ENCODE measurements at regions not wholly inside any gene's neighbourhood (a gene's known extent, or its start where the extent isn't known, plus 50 kb on each side); places are given as distances from the start of the nearest gene placed in this dataset.
"Not testable (repeated sequence)": the region's sequence is repeated elsewhere in the genome, so short reads cannot be mapped to it uniquely, and the experiment has no call there.

DNA sequence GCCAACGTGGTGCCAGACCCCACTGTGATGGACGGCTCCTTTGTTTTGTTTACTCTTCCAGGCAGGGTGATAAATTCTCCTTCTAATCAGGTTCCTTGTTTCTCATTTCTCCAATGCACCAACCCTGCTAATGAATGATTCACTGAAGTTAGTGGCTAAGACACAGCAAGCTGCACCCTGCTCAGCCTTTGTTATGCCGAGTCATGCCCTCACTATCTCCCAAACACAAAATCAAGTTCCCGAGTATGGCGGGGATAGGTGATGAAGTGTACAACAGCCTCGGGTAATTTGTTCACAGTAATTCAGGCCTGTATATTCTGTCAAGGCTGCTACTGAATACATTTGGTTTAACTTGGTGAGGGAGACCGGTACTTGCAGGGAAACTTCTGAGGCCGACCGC lies 83.8 kb upstream of the HS3ST4 start:
- no peak for TF ChIP-seq CTCF (IDR thresholded peaks at IDR 0.05)
- no peak for TF ChIP-seq POLR2A (IDR thresholded peaks at IDR 0.05)
- intact Hi-C loops (cut with DNase I; ENCODE audit: low total_unique reads): no loop called here
- 43 to 55% methylated on average over 9 of the region's 9 CpGs for WGBS, 2 donors

GRCh38 chr16:25606069-25606468 lies 85.7 kb upstream of the HS3ST4 start:
- Histone ChIP-seq H3K4me1 (no peaks in the 10 kb centered on the region), H3K36me3 (ENCODE audit: low read depth, missing control alignments) (no peaks in the 10 kb centered on the region), H3K27me3 (no peaks in the 10 kb centered on the region), H3K27ac (no peak overlapping the region), H3K9me3 (no peaks in the 10 kb centered on the region), H3K4me3 (no peak overlapping the region)
- no peak for TF ChIP-seq POLR2A (IDR thresholded peaks at IDR 0.05)
- no peak for TF ChIP-seq CTCF (IDR thresholded peaks at IDR 0.05)
- WGBS, 2 donors: 77 to 83% methylated on average over 6 of the region's 6 CpGs
- intact Hi-C loops (cut with DNase I; ENCODE audit: low total_unique reads): no loop called here
- no peak for DNase-seq

More for the DNA sequence above, 83.8 kb upstream of the HS3ST4 start:
- no peak for DNase-seq
- no peaks in the 10 kb centered on the region for H3K27me3 ChIP-seq
- no peak overlapping the region for H3K27ac ChIP-seq
- no peaks in the 10 kb centered on the region for H3K4me1 ChIP-seq
- H3K36me3 ChIP-seq (ENCODE audit: low read depth, missing control alignments): no peaks in the 10 kb centered on the region
- no peaks in the 10 kb centered on the region for H3K9me3 ChIP-seq
- H3K4me3 ChIP-seq: no peak overlapping the region

- no peaks in the 10 kb centered on the region for H3K4me1 ChIP-seq
- no peak overlapping the region for H3K27ac ChIP-seq
- no peak for DNase-seq
- H3K9me3 ChIP-seq: no peaks in the 10 kb centered on the region
- 46 to 60% methylated on average over 2 of the region's 2 CpGs for WGBS, 2 donors
- H3K36me3 ChIP-seq (ENCODE audit: low read depth, missing control alignments): no peaks in the 10 kb centered on the region
- intact Hi-C loops (cut with DNase I; ENCODE audit: low total_unique reads): no loop called here
- TF ChIP-seq POLR2A (IDR thresholded peaks at IDR 0.05): no peak
- TF ChIP-seq CTCF (IDR thresholded peaks at IDR 0.05): no peak
- no peaks in the 10 kb centered on the region for H3K27me3 ChIP-seq
- H3K4me3 ChIP-seq: no peak overlapping the region
Observed at GRCh38 chr16:25605381-25605780, 86.4 kb upstream of the HS3ST4 start.

- intact Hi-C loops (cut with DNase I; ENCODE audit: low total_unique reads); DNase-seq; H3K4me3 ChIP-seq; H3K4me1 ChIP-seq; H3K27me3 ChIP-seq; H3K36me3 ChIP-seq (ENCODE audit: low read depth, missing control alignments); H3K9me3 ChIP-seq; H3K27ac ChIP-seq: not testable (repeated sequence)
- 82 to 88% methylated on average over 2 of the region's 2 CpGs for WGBS, 2 donors
Observed at GRCh38 chr16:25601306-25601705, 90.5 kb upstream of the HS3ST4 start.

DNA sequence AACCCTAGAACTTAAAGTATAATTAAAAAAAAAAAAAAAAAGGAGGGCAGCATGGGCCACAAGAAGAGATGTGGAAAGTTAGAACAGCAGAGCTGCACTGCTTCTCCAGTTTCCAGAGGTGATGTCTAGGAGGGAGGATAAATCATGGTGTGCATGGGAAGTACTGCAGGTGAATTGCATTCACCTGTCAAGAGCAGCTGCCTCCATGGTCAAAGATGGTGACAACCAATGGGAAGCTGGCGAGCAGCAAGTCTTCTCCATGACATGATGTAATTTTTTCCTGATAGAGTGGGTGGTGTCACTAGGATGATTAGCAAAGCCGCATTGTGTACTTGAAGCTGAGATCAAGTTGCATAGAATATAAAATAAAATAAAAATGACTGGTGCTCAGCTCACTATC lies 95.6 kb upstream of the HS3ST4 start:
- no peak overlapping the region for H3K27ac ChIP-seq
- H3K36me3 ChIP-seq (ENCODE audit: low read depth, missing control alignments): no peaks in the 10 kb centered on the region
- TF ChIP-seq POLR2A (IDR thresholded peaks at IDR 0.05) (no peak), CTCF (IDR thresholded peaks at IDR 0.05) (no peak)
- 92 to 97% methylated on average over 2 of the region's 2 CpGs for WGBS, 2 donors
- H3K4me1 ChIP-seq: no peaks in the 10 kb centered on the region
- H3K4me3 ChIP-seq: no peak overlapping the region
- DNase-seq: no peak
- intact Hi-C loops (cut with DNase I; ENCODE audit: low total_unique reads): no loop called here
- H3K27me3 ChIP-seq: no peaks in the 10 kb centered on the region
- no peaks in the 10 kb centered on the region for H3K9me3 ChIP-seq
